ENCODE measurements at regions not wholly inside any gene's neighbourhood (a gene's known extent, or its start where the extent isn't known, plus 50 kb on each side); places are given as distances from the start of the nearest gene placed in this dataset.

GRCh38 chr20:58004146-58004545 lies 224.3 kb downstream of the ANKRD60 start:
- TF ChIP-seq CTCF (IDR thresholded peaks at IDR 0.05; ENCODE audit: low read depth, low read length) (no peak), POLR2A (IDR thresholded peaks at IDR 0.05; ENCODE audit: extremely low read depth, insufficient read length) (no peak), MAX (IDR thresholded peaks at IDR 0.05; ENCODE audit: low read depth, low read length) (no peak)

Data from NB4 (cell line).